ENCODE measurements at regions not wholly inside any gene's neighbourhood (a gene's known extent, or its start where the extent isn't known, plus 50 kb on each side); places are given as distances from the start of the nearest gene placed in this dataset.

GRCh38 chr9:110073356-110073905 is 134.5 kb downstream of the C9orf152 start:
- TF ChIP-seq CTCF (conservative IDR thresholded peaks at IDR 0.05; ENCODE audit: low read depth, low read length) = no peak
- no peak for DNase-seq (ENCODE audit: low read depth)
- H3K4me3 ChIP-seq (ENCODE audit: low read length) = no peak overlapping the region

GRCh38 chr9:110076894-110077725 is 130.8 kb downstream of the C9orf152 start:
- peak; percentile 81 for DNase-seq (ENCODE audit: low read depth)
- no peak for TF ChIP-seq CTCF (conservative IDR thresholded peaks at IDR 0.05; ENCODE audit: low read depth, low read length)
- no peak overlapping the region for H3K4me3 ChIP-seq (ENCODE audit: low read length)

GRCh38 chr9:110077925-110078324 is 130.0 kb downstream of the C9orf152 start:
- TF ChIP-seq CTCF (conservative IDR thresholded peaks at IDR 0.05; ENCODE audit: low read depth, low read length) = no peak
- no peak overlapping the region for H3K4me3 ChIP-seq (ENCODE audit: low read length)
- DNase-seq (ENCODE audit: low read depth) = no peak

GRCh38 chr9:110078604-110079003 is 129.4 kb downstream of the C9orf152 start:
- H3K4me3 ChIP-seq (ENCODE audit: low read length) = no peak overlapping the region
- no peak for DNase-seq (ENCODE audit: low read depth)
- no peak for TF ChIP-seq CTCF (conservative IDR thresholded peaks at IDR 0.05; ENCODE audit: low read depth, low read length)

GRCh38 chr9:110081395-110081794 is 126.6 kb downstream of the C9orf152 start:
- peak; percentile 77 for DNase-seq (ENCODE audit: low read depth)
- H3K4me3 ChIP-seq (ENCODE audit: low read length) = no peak overlapping the region
- TF ChIP-seq CTCF (conservative IDR thresholded peaks at IDR 0.05; ENCODE audit: low read depth, low read length) = no peak

GRCh38 chr9:110083866-110084265 is 124.1 kb downstream of the C9orf152 start:
- DNase-seq (ENCODE audit: low read depth) = no peak
- no peak for TF ChIP-seq CTCF (conservative IDR thresholded peaks at IDR 0.05; ENCODE audit: low read depth, low read length)
- no peak overlapping the region for H3K4me3 ChIP-seq (ENCODE audit: low read length)

- no peak for TF ChIP-seq CTCF (conservative IDR thresholded peaks at IDR 0.05; ENCODE audit: low read depth, low read length)
These were observed 121.4 kb downstream of the C9orf152 start for GRCh38 chr9:110086537-110086936.

More at GRCh38 chr9:110086537-110086936, 121.4 kb downstream of the C9orf152 start:
- no peak for DNase-seq (ENCODE audit: low read depth)
- no peak overlapping the region for H3K4me3 ChIP-seq (ENCODE audit: low read length)
